Kidney epithelial cell (primary cell): ENCODE measurements at regions not wholly inside any gene's neighbourhood (a gene's known extent, or its start where the extent isn't known, plus 50 kb on each side); places are given as distances from the start of the nearest gene placed in this dataset.

Experiments
- DNase-seq: peaks from one replicate; pipeline ENCODE4 v3.0.0-alpha.2; 2010; ENCODE audit warnings: low read depth
- H3K27me3 ChIP-seq: 2 replicates; pipeline ENCODE4 v1.6.0; 2011; ENCODE audit warnings: low read length; ENCODE audit not compliant: control insufficient read depth, insufficient read depth
- H3K36me3 ChIP-seq: 2 replicates; pipeline ENCODE4 v1.5.1; 2011; ENCODE audit warnings: low read length; ENCODE audit not compliant: control insufficient read depth, insufficient read depth
- H3K4me3 ChIP-seq: 2 replicates; pipeline ENCODE4 v1.5.1; 2011; ENCODE audit warnings: low read depth, mild to moderate bottlenecking, control low read depth, low read length
- TF ChIP-seq, protein P1 (sequence below): IDR thresholded peaks from 2 replicates; pipeline ENCODE4 v1.5.1; 2011; ENCODE audit warnings: mild to moderate bottlenecking, moderate library complexity, low read length, control low read depth, inconsistent platforms; ENCODE audit not compliant: insufficient read depth, poor library complexity, severe bottlenecking

DNA sequence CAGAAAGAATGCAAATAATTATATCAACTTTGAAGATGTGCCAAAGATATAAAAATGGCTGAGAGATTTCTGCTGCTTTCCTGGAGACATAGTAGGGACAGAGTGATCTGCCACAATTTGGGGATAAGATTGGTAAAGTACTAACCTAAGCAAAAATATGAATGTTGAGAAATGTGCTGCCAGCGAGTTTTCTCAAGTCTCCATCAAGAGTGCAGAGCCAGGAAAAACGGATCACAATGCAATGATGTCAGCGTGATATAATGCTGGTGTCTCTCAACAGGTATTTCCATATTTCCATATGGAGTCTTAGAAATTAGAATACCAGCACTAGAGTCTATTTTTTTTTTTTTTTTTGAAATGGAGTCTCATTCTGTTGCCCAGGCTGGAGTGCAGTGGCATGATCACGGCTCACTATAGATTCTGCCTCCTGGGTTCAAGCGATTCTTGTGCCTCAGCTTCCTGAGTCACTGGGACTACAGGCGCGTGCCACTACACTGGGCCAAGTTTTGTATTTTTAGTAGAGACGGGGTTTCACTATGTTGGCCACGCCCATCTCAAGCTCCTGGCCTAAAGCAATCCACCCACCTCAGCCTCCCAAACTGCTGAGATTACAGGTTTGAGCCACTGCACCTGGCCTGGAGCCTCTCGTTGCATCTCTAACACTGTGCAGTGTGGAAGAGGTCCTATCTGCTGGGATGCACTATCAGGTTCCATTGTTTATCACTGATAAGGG is 893.5 kb downstream of the TRIML1 start:
- Histone ChIP-seq H3K27me3 (no peaks in the 10 kb centered on the region), H3K36me3 (no peaks in the 10 kb centered on the region), H3K4me3 (no peak overlapping the region)
- no peak for DNase-seq
- TF ChIP-seq, protein P1, sequence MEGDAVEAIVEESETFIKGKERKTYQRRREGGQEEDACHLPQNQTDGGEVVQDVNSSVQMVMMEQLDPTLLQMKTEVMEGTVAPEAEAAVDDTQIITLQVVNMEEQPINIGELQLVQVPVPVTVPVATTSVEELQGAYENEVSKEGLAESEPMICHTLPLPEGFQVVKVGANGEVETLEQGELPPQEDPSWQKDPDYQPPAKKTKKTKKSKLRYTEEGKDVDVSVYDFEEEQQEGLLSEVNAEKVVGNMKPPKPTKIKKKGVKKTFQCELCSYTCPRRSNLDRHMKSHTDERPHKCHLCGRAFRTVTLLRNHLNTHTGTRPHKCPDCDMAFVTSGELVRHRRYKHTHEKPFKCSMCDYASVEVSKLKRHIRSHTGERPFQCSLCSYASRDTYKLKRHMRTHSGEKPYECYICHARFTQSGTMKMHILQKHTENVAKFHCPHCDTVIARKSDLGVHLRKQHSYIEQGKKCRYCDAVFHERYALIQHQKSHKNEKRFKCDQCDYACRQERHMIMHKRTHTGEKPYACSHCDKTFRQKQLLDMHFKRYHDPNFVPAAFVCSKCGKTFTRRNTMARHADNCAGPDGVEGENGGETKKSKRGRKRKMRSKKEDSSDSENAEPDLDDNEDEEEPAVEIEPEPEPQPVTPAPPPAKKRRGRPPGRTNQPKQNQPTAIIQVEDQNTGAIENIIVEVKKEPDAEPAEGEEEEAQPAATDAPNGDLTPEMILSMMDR = no peak

DNA sequence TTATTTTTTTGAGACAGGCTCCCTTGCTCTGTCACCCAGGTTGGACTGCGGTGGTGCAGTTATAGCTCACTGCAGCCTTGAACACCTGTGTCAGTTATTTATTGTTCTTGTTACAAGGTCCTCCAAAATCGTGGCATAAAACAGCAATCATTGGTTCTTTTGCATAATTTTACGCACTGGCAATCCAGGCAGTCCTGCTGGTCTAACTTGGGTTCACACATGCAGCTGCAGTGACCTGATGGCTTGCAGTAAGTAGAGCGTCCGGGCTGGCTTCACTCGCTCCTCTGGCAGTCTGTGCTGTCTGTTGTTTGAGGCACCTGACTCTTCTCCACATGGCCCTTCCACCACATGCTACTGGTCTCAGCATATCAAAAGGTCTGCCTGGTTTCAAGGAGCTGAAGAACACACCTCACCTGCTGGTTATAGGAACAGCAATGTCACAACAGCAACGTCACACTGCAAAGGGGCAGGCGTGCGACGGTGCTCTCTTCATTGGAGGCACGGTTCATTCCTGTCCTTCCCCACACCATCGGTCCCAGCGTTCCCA is 894.6 kb downstream of the TRIML1 start:
- H3K4me3 ChIP-seq = no peak overlapping the region
- TF ChIP-seq, protein P1 = no peak
- H3K27me3 ChIP-seq = no peaks in the 10 kb centered on the region
- no peak for DNase-seq
- H3K36me3 ChIP-seq = no peaks in the 10 kb centered on the region

DNA sequence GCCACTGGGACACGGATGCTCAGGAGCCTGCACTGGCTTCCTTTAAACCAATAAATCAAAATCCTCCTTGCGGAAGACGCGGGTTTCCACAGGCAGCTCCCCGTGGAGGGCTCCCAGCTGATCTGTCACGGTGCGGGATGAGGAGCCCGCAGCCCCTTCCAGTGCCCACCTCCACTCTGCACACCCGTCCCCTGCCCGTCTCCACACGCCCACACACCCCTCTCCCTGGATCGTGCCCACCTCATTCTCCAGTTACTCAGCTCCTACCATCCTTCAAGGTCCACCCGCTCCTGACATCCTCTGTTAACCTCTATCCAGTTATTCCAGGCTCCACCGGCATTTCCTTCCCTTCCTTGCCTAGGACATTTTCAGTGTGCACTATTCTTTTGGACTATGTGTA is 895.9 kb downstream of the TRIML1 start:
- no peak overlapping the region for H3K4me3 ChIP-seq
- TF ChIP-seq, protein P1 = no peak

DNA sequence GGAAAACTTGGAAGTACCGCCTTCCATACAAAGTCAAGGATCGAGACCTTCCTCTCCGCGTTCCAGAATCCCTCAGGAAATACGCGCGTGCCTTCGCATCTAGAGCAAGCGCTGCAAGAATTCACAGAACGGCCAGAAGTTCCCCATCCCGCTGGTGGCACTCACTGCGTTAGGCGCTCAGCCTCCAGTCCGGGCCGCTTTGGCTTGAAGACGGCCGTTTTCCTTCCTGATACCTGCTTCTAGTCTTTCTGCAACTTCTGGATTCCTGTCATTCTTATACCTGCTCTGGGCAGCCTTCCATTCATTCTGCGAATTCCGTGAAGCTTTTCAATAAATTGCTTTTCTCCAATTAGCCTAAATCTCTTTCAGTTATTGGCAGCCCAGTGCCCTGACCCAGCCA is 896.4 kb downstream of the TRIML1 start:
- TF ChIP-seq, protein P1 = no peak
- DNase-seq = no peak
- no peaks in the 10 kb centered on the region for H3K27me3 ChIP-seq
- H3K4me3 ChIP-seq = no peak overlapping the region
- no peaks in the 10 kb centered on the region for H3K36me3 ChIP-seq

More for the DNA sequence above, 895.9 kb downstream of the TRIML1 start:
- DNase-seq = no peak
- Histone ChIP-seq H3K27me3 (no peaks in the 10 kb centered on the region), H3K36me3 (no peaks in the 10 kb centered on the region)

- TF ChIP-seq, protein P1 = no peak
- no peaks in the 10 kb centered on the region for H3K27me3 ChIP-seq
- no peaks in the 10 kb centered on the region for H3K36me3 ChIP-seq
Observed at GRCh38 chr4:189036906-189037305, 897.7 kb downstream of the TRIML1 start.

GRCh38 chr4:189046642-189047041 is 894.0 kb upstream of the FRG1 start:
- no peaks in the 10 kb centered on the region for H3K27me3 ChIP-seq
- no peak overlapping the region for H3K4me3 ChIP-seq
- DNase-seq = peak; percentile 16
- no peaks in the 10 kb centered on the region for H3K36me3 ChIP-seq
- TF ChIP-seq, protein P1 = no peak

More at GRCh38 chr4:189036906-189037305, 897.7 kb downstream of the TRIML1 start:
- no peak for DNase-seq
- H3K4me3 ChIP-seq = no peak overlapping the region
